ENCODE measurements at regions not wholly inside any gene's neighbourhood (a gene's known extent, or its start where the extent isn't known, plus 50 kb on each side); places are given as distances from the start of the nearest gene placed in this dataset.

DNA sequence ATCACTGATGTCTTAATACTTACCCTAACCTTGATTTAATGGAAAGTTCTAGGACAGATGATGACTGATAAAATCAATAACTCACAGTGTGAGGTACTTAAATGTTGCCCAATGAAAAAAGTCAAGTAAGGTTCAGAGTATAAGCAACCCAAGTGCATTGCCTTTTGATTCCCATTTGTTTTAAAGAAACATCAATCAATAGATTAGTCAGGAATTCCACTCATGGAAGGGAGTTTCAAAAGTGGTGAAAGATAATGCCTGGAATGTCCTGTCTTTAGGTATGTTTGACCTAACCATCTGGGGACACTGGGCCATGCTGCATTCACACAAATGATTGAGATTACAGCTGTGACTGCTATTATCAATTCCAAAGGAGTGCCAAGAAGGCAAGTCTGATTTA is 259.7 kb downstream of the PPARGC1A start:
- TF ChIP-seq, protein P1, sequence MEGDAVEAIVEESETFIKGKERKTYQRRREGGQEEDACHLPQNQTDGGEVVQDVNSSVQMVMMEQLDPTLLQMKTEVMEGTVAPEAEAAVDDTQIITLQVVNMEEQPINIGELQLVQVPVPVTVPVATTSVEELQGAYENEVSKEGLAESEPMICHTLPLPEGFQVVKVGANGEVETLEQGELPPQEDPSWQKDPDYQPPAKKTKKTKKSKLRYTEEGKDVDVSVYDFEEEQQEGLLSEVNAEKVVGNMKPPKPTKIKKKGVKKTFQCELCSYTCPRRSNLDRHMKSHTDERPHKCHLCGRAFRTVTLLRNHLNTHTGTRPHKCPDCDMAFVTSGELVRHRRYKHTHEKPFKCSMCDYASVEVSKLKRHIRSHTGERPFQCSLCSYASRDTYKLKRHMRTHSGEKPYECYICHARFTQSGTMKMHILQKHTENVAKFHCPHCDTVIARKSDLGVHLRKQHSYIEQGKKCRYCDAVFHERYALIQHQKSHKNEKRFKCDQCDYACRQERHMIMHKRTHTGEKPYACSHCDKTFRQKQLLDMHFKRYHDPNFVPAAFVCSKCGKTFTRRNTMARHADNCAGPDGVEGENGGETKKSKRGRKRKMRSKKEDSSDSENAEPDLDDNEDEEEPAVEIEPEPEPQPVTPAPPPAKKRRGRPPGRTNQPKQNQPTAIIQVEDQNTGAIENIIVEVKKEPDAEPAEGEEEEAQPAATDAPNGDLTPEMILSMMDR (IDR thresholded peaks at IDR 0.05; ENCODE audit: borderline replicate concordance, extremely low read depth, low read length, poor library complexity, severe bottlenecking), result no peak
- no peak for TF ChIP-seq EZH2 (IDR thresholded peaks at IDR 0.05; ENCODE audit: borderline replicate concordance, low read depth, low read length, severe bottlenecking)
- Histone ChIP-seq H2AFZ (ENCODE audit: low read depth, low read length) (no peak overlapping the region), H3K4me2 (ENCODE audit: insufficient read depth, low read length) (no peak overlapping the region), H3K27ac (ENCODE audit: low read length) (no peak overlapping the region), H4K20me1 (ENCODE audit: insufficient read depth, low read length) (no peaks in the 10 kb centered on the region), H3K4me1 (ENCODE audit: insufficient read depth, low read length) (no peaks in the 10 kb centered on the region), H3K9ac (ENCODE audit: low read depth, low read length) (no peak overlapping the region), H3K27me3 (ENCODE audit: insufficient read depth, low read length, poor library complexity) (no peaks in the 10 kb centered on the region), H3K9me3 (ENCODE audit: insufficient read depth, low read length, severe bottlenecking) (no peaks in the 10 kb centered on the region), H3K36me3 (ENCODE audit: insufficient read depth, low read length) (no peaks in the 10 kb centered on the region), H3K4me3 (ENCODE audit: low read depth in 1 of 2, low read length in 2 of 2) (no peak overlapping the region), H3K79me2 (ENCODE audit: insufficient read depth, low read length) (no peaks in the 10 kb centered on the region)
- ATAC-seq (ENCODE audit: insufficient read depth, low read depth) (no peak), DNase-seq (no peak)

DNA sequence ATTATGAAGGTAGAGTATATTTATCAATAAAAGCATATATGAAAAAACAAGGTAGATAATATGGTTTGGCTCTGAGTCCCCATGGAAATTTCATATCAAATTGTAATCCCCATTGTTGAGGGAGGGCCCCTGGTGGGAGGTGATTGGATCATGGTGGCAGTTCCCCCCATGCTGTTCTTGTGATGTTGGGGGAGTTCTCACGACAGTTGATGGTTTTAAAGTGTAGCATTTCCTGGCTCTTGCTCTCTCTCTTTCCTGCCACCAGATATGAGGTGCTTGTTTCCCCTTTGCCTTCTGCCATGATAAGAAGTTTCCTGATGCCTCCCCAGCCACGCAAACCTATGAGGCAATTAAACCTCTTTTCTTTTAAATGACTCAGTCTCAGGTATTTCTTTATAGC is 260.4 kb downstream of the PPARGC1A start:
- Histone ChIP-seq H3K79me2 (ENCODE audit: insufficient read depth, low read length) (no peaks in the 10 kb centered on the region), H3K4me3 (ENCODE audit: low read depth in 1 of 2, low read length in 2 of 2) (no peak overlapping the region), H3K36me3 (ENCODE audit: insufficient read depth, low read length) (no peaks in the 10 kb centered on the region), H3K9ac (ENCODE audit: low read depth, low read length) (no peak overlapping the region), H3K27me3 (ENCODE audit: insufficient read depth, low read length, poor library complexity) (no peaks in the 10 kb centered on the region), H3K27ac (ENCODE audit: low read length) (no peak overlapping the region), H4K20me1 (ENCODE audit: insufficient read depth, low read length) (no peaks in the 10 kb centered on the region), H3K4me1 (ENCODE audit: insufficient read depth, low read length) (no peaks in the 10 kb centered on the region), H3K4me2 (ENCODE audit: insufficient read depth, low read length) (no peak overlapping the region), H2AFZ (ENCODE audit: low read depth, low read length) (no peak overlapping the region), H3K9me3 (ENCODE audit: insufficient read depth, low read length, severe bottlenecking) (no peaks in the 10 kb centered on the region)
- DNase-seq (no peak), ATAC-seq (ENCODE audit: insufficient read depth, low read depth) (no peak)
- TF ChIP-seq EZH2 (IDR thresholded peaks at IDR 0.05; ENCODE audit: borderline replicate concordance, low read depth, low read length, severe bottlenecking), result no peak
- TF ChIP-seq, protein P1 (IDR thresholded peaks at IDR 0.05; ENCODE audit: borderline replicate concordance, extremely low read depth, low read length, poor library complexity, severe bottlenecking), result no peak

DNA sequence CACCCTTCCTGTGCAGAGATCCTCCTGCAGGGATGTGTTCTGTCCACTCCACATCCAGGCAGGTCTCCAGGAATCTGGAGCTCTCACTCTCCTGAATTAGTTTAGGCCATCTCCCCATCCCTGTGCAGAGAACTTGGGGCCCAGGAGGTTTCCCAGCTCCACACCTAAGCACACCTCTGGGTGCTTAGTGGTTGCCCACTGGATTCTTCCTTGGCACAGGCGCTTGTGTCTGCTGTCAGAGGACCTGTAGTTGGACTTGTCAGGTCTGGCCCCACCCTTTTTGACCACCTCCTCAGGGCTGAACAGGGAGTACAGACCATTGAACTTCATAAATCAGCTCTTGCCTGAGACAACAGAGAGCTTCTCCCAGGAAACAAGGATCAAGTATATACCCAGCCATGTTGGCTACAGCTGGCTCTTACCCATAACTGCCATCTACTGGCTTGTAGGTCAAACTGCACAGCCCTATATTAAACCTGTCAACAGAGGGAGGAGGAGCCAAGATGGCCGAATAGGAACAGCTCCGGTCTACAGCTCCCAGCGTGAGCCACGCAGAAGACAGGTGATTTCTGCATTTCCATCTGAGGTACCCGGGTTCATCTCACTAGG is 275.5 kb downstream of the PPARGC1A start:
- no peaks in the 10 kb centered on the region for H3K4me1 ChIP-seq (ENCODE audit: insufficient read depth, low read length)
- H3K4me3 ChIP-seq (ENCODE audit: low read depth in 1 of 2, low read length in 2 of 2), result no peak overlapping the region
- H3K9me3 ChIP-seq (ENCODE audit: insufficient read depth, low read length, severe bottlenecking), result no peaks in the 10 kb centered on the region

More for the DNA sequence above, 275.5 kb downstream of the PPARGC1A start:
- Histone ChIP-seq H3K9ac (ENCODE audit: low read depth, low read length) (no peak overlapping the region), H4K20me1 (ENCODE audit: insufficient read depth, low read length) (no peaks in the 10 kb centered on the region), H2AFZ (ENCODE audit: low read depth, low read length) (no peak overlapping the region), H3K27ac (ENCODE audit: low read length) (no peak overlapping the region), H3K4me2 (ENCODE audit: insufficient read depth, low read length) (no peak overlapping the region), H3K36me3 (ENCODE audit: insufficient read depth, low read length) (no peaks in the 10 kb centered on the region), H3K79me2 (ENCODE audit: insufficient read depth, low read length) (no peaks in the 10 kb centered on the region), H3K27me3 (ENCODE audit: insufficient read depth, low read length, poor library complexity) (no peaks in the 10 kb centered on the region)
- TF ChIP-seq, protein P1 (IDR thresholded peaks at IDR 0.05; ENCODE audit: borderline replicate concordance, extremely low read depth, low read length, poor library complexity, severe bottlenecking), result peak; percentile 47
- TF ChIP-seq EZH2 (IDR thresholded peaks at IDR 0.05; ENCODE audit: borderline replicate concordance, low read depth, low read length, severe bottlenecking), result no peak
- ATAC-seq (ENCODE audit: insufficient read depth, low read depth) (peak; percentile 63; the same call in 2 of the 3 replicates), DNase-seq (peak; percentile 6)

All from DND-41 (cell line).